NB4 (cell line): ENCODE measurements at regions not wholly inside any gene's neighbourhood (a gene's known extent, or its start where the extent isn't known, plus 50 kb on each side); places are given as distances from the start of the nearest gene placed in this dataset.

Source experiments
- POLR2A ChIP-seq: IDR thresholded peaks from 2 replicates; pipeline ENCODE4 v1.6.1; 2011; ENCODE audit warnings: mild to moderate bottlenecking; ENCODE audit not compliant: insufficient read length; ENCODE audit errors: extremely low read depth
- TF ChIP-seq, protein P1 (sequence below): IDR thresholded peaks from one replicate; pipeline ENCODE4 v1.5.1; 2012; ENCODE audit warnings: low read depth, low read length

GRCh38 chrX:138875472-138875871, 164.0 kb upstream of the FGF13 start:
- TF ChIP-seq, protein P1, sequence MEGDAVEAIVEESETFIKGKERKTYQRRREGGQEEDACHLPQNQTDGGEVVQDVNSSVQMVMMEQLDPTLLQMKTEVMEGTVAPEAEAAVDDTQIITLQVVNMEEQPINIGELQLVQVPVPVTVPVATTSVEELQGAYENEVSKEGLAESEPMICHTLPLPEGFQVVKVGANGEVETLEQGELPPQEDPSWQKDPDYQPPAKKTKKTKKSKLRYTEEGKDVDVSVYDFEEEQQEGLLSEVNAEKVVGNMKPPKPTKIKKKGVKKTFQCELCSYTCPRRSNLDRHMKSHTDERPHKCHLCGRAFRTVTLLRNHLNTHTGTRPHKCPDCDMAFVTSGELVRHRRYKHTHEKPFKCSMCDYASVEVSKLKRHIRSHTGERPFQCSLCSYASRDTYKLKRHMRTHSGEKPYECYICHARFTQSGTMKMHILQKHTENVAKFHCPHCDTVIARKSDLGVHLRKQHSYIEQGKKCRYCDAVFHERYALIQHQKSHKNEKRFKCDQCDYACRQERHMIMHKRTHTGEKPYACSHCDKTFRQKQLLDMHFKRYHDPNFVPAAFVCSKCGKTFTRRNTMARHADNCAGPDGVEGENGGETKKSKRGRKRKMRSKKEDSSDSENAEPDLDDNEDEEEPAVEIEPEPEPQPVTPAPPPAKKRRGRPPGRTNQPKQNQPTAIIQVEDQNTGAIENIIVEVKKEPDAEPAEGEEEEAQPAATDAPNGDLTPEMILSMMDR = no peak
- TF ChIP-seq POLR2A = no peak
